RPMI7951 (cell line): ENCODE measurements at regions not wholly inside any gene's neighbourhood (a gene's known extent, or its start where the extent isn't known, plus 50 kb on each side); places are given as distances from the start of the nearest gene placed in this dataset.

Source experiments
- DNase-seq: peaks from one replicate; pipeline ENCODE4 v3.0.0-alpha.2; 2012; ENCODE audit warnings: low read depth

DNA sequence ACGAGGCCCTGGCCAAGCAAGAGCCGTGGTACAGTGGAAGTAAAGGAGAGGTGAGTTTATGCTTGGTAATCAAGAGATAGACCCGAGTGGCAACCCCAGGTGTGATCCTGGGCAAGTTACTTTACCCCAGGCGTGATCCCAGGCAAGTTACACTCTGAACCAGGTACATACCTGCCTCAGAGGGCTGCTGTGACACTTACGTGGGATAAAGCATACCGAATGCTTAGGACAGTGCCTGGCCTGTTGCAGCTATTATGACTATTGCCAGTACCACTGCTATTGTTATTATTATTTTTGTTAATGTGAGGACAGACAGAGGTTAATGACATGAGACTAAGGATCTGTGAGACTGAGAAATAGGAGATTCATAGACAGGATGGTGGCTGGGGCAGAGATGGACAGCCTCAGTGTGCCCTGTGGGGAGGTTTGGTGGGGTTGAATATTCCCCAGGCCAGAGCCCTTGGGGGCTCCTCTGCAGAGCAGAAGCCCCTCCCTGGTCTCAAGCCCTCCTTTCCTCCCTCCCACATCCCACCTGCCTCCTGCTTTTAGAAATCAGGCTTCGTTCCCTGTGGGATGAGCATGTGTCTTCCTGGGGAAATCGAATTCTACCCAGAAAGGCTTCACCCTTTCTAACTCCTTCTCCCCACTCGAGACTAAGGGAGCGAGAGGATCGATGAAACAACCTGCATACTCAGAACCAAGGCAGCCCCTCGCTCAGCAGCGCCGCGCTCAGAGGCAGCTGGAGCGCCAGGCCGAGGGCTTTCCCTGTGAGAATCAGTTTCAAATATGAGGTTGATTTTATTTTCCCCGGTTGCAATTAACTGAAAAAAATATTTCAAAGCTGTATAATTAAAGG is 62.0 kb upstream of the SIX3 start:
- no peak for DNase-seq

GRCh38 chr2:44880125-44880483 is 61.4 kb upstream of the SIX3 start:
- no peak for DNase-seq

DNA sequence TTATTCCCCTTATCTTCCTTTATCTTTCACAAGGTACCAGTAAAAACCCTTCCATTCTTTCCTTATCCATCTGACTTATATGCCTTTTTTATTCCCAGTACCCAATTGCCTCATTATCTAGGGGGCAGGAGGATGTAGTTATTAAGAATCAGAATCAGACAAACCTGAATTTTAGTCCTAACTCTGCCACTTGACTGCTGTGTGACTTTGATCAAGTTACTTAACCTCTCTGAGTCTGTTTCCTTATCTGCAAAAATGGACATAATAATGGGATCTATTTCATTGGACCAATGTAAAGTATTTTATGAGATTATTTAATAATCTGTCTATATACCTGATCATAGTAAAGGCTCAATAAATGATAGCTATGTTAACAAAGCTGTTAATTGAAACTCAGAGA is 59.6 kb upstream of the SIX3 start:
- no peak for DNase-seq

GRCh38 chr2:44883356-44883755 is 58.1 kb upstream of the SIX3 start:
- DNase-seq = no peak

- no peak for DNase-seq
Measured at GRCh38 chr2:44884231-44884630, 57.3 kb upstream of the SIX3 start.

GRCh38 chr2:44884677-44885076 is 56.8 kb upstream of the SIX3 start:
- no peak for DNase-seq

DNA sequence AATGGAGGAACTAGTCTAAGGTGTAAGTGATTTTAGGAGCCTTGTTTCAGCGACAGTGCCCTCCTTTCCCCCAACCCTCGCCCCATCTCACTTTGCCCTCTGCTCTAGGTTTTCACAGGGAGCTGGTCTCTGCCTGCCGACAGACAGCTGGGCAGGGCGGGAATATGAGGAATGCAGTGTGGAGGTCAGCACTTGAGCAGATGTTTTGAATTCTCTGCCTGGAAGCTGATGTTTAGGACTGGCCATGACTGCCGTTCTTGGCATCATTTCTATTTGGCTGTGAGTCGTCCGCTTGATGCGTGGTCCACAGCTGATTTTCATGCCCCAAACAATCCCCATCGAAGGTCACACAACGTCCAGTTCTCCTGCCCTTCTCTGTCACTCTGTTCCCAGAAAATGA is 55.1 kb upstream of the SIX3 start:
- DNase-seq = peak; percentile 32

DNA sequence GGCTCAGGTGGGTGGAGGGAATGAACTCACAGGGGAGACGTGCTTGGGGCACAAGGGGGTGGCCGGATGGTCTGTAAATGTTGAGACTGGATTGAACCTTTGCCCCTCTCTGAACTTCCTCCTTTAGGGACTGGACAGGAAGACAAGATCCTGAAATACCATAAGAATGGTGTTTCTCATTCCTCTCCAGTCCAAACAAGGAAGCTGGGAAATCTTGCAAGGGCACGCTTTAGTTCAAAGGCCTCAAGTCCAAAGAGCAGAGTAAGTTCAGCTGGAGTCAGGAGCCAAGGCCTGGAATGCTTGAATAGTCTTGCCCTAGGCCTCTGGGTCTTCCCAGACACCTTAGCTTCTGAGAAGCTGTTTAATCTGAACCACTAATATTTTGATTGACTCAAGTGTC is 52.4 kb upstream of the SIX3 start:
- no peak for DNase-seq
